WTC11 (cell line): ENCODE measurements at regions not wholly inside any gene's neighbourhood (a gene's known extent, or its start where the extent isn't known, plus 50 kb on each side); places are given as distances from the start of the nearest gene placed in this dataset.

Experiments
- ATAC-seq: fragments of 200-7000 bp; cut with Tn5 transposase; 2 replicates; pipeline ENCODE4 v1.10.0; 2021; ENCODE audit warnings: mild to moderate bottlenecking, moderate library complexity
- CTCF ChIA-PET: fragments of 300-600 bp; sonication (Branson Sonifier 250); formaldehyde crosslinking; loops from one replicate; lab custom pipeline; 2021; ENCODE audit warnings: antibody characterized with exemption; lab: Charles Lee
- POLR2A ChIA-PET: fragments of 350-600 bp; sonication (Branson Sonifier 250); formaldehyde crosslinking; loops from one replicate; lab custom pipeline; 2021; ENCODE audit warnings: antibody characterized with exemption; lab: Charles Lee
- DNase-seq: peaks from one replicate; pipeline ENCODE4 v3.0.0; 2021; ENCODE audit warnings: low spot score
- H3K27ac Mint-ChIP-seq: 2 replicates; pipeline ENCODE4 v1.8.0; 2021; ENCODE audit warnings: mixed read lengths
- H3K27me3 Mint-ChIP-seq: 2 replicates; pipeline ENCODE4 v1.8.0; 2021; ENCODE audit warnings: low read depth, mild to moderate bottlenecking, moderate library complexity, mixed read lengths
- H3K36me3 Mint-ChIP-seq: 2 replicates; pipeline ENCODE4 v1.8.0; 2021; ENCODE audit warnings: mixed read lengths
- H3K4me1 Mint-ChIP-seq: 2 replicates; pipeline ENCODE4 v1.8.0; 2022; ENCODE audit warnings: mixed read lengths
- H3K4me3 Mint-ChIP-seq: 2 replicates; pipeline ENCODE4 v1.8.0; 2021; ENCODE audit warnings: mild to moderate bottlenecking, moderate library complexity, mixed read lengths
- H3K9me3 Mint-ChIP-seq: 2 replicates; pipeline ENCODE4 v1.8.0; 2021; ENCODE audit warnings: mixed read lengths
- CREB1 ChIP-seq: sonication (generic); formaldehyde crosslinking; IDR thresholded peaks from 2 replicates; pipeline ENCODE4 v1.8.0; 2023; ENCODE audit warnings: mild to moderate bottlenecking, missing genetic modification reagents
- FOXJ3 ChIP-seq: sonication (generic); formaldehyde crosslinking; IDR thresholded peaks from 2 replicates; pipeline ENCODE4 v1.9.0; 2021; ENCODE audit warnings: missing genetic modification reagents, mild to moderate bottlenecking, borderline replicate concordance
- FOXK1 ChIP-seq: sonication (generic); formaldehyde crosslinking; IDR thresholded peaks from 2 replicates; pipeline ENCODE4 v1.8.0; 2022; ENCODE audit warnings: mild to moderate bottlenecking, moderate library complexity, missing genetic modification reagents
- HMGA2 ChIP-seq: fragments of 250-450 bp; sonication (Bioruptor Pico); IDR thresholded peaks from 2 replicates; pipeline ENCODE4 v1.4.0; 2021; ENCODE audit warnings: mild to moderate bottlenecking, moderate library complexity
- IRF2 ChIP-seq: sonication (generic); formaldehyde crosslinking; IDR thresholded peaks from 2 replicates; pipeline ENCODE4 v1.8.0; 2022; ENCODE audit warnings: low read depth, missing genetic modification reagents, borderline replicate concordance
- ZNF138 ChIP-seq: sonication (generic); formaldehyde crosslinking; conservative IDR thresholded peaks from 2 replicates; pipeline ENCODE4 v1.8.1; 2022; ENCODE audit warnings: mild to moderate bottlenecking, moderate library complexity, missing genetic modification reagents
- ZNF263 ChIP-seq: sonication (generic); formaldehyde crosslinking; IDR thresholded peaks from 2 replicates; pipeline ENCODE4 v1.8.1; 2022; ENCODE audit warnings: low read depth, mild to moderate bottlenecking, moderate library complexity, missing genetic modification reagents
- ZNF317 ChIP-seq: sonication (generic); formaldehyde crosslinking; IDR thresholded peaks from 2 replicates; pipeline ENCODE4 v1.8.1; 2023; ENCODE audit warnings: low read depth, mild to moderate bottlenecking, moderate library complexity, missing genetic modification reagents, borderline replicate concordance
- TF ChIP-seq, protein P1 (sequence below): sonication (generic); formaldehyde crosslinking; IDR thresholded peaks from 2 replicates; pipeline ENCODE4 v1.8.1; 2023; ENCODE audit warnings: mild to moderate bottlenecking, missing genetic modification reagents, moderate library complexity
- TF ChIP-seq, protein P2 (sequence below): sonication (generic); formaldehyde crosslinking; IDR thresholded peaks from 2 replicates; pipeline ENCODE4 v1.8.1; 2022; ENCODE audit warnings: low read depth, missing genetic modification reagents, borderline replicate concordance
- TF ChIP-seq, protein P3 (sequence below): fragments of 250-450 bp; sonication (Bioruptor Pico); IDR thresholded peaks from 2 replicates; pipeline ENCODE4 v2.1.2; 2022; ENCODE audit warnings: mild to moderate bottlenecking, moderate library complexity
- TF ChIP-seq, protein P4 (sequence below): sonication (generic); formaldehyde crosslinking; IDR thresholded peaks from 2 replicates; pipeline ENCODE4 v1.8.1; 2023; ENCODE audit warnings: mild to moderate bottlenecking, missing genetic modification reagents, borderline replicate concordance
- TF ChIP-seq, protein P5 (sequence below): sonication (generic); formaldehyde crosslinking; IDR thresholded peaks from 2 replicates; pipeline ENCODE4 v1.8.0; 2022; ENCODE audit warnings: mild to moderate bottlenecking, missing genetic modification reagents
- TF ChIP-seq, protein P6 (sequence below): sonication (generic); formaldehyde crosslinking; IDR thresholded peaks from 2 replicates; pipeline ENCODE4 v1.8.0; 2022; ENCODE audit warnings: mild to moderate bottlenecking, missing genetic modification reagents
- TF ChIP-seq, protein P7 (sequence below): sonication (generic); formaldehyde crosslinking; IDR thresholded peaks from 2 replicates; pipeline ENCODE4 v1.8.0; 2022; ENCODE audit warnings: mild to moderate bottlenecking, missing genetic modification reagents
- TF ChIP-seq, protein P8 (sequence below): fragments of 250-450 bp; sonication (Bioruptor Pico); IDR thresholded peaks from 2 replicates; pipeline ENCODE4 v1.9.0; 2021; ENCODE audit warnings: mild to moderate bottlenecking, borderline replicate concordance

DNA sequence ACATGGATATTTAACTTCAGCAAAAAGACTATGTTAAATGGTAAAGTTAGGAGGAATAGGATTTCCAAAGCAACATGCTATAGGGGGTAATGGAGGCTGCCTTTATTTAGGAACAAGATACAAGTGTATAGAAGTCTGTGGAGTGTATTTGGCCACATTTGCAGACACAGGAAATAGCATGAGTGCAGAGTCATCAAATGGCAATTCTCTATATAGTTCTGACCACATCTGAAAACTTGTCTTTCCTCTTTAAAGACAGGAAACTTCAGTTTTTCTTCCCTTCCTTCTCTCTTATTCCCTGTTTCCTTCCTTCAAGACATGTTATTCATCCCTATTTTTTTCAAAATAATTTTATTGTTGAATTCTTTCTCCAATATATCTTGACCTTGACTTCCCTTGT lies 119.3 kb upstream of the PITX2 start:
- Mint-ChIP-seq H3K27ac (no peak overlapping the region), H3K27me3 (no peaks in the 10 kb centered on the region), H3K9me3 (0 out of 2 replicates have a peak, but pooled peaks cover 3% of the 10 kb centered on the region), H3K4me1 (no peaks in the 10 kb centered on the region), H3K36me3 (no peaks in the 10 kb centered on the region), H3K4me3 (no peak overlapping the region)
- ATAC-seq = no peak
- TF ChIP-seq ZNF138 = no peak
- TF ChIP-seq, protein P1, sequence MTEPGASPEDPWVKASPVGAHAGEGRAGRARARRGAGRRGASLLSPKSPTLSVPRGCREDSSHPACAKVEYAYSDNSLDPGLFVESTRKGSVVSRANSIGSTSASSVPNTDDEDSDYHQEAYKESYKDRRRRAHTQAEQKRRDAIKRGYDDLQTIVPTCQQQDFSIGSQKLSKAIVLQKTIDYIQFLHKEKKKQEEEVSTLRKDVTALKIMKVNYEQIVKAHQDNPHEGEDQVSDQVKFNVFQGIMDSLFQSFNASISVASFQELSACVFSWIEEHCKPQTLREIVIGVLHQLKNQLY = no peak
- TF ChIP-seq, protein P2, sequence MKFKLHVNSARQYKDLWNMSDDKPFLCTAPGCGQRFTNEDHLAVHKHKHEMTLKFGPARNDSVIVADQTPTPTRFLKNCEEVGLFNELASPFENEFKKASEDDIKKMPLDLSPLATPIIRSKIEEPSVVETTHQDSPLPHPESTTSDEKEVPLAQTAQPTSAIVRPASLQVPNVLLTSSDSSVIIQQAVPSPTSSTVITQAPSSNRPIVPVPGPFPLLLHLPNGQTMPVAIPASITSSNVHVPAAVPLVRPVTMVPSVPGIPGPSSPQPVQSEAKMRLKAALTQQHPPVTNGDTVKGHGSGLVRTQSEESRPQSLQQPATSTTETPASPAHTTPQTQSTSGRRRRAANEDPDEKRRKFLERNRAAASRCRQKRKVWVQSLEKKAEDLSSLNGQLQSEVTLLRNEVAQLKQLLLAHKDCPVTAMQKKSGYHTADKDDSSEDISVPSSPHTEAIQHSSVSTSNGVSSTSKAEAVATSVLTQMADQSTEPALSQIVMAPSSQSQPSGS (CRISPR knock-in tag) = no peak
- no peak for TF ChIP-seq HMGA2 (CRISPR knock-in tag)
- TF ChIP-seq IRF2 (CRISPR knock-in tag) = no peak
- TF ChIP-seq CREB1 = no peak
- CTCF ChIA-PET = no interaction called here
- POLR2A ChIA-PET = no interaction called here
- DNase-seq = no peak

DNA sequence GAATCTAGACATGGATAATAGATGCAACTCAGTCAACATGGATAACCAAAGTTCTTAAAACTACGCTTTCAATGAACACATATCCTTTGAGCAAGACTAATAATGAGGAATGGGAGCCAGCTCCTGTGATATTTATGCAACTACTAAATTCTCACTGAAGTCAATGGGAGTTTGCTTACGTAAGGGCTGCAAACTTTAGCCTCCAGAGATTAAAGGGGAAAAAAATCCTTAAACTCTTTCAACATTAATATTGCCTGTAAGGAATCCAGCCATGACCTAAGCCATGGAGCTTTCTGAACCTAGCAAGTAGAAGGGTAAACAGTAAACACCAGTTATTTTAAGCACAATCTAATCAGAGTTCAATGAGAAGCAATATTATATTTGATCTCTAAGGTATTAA lies 125.2 kb upstream of the PITX2 start:
- ChIA-PET CTCF (no interaction called here), POLR2A (no interaction called here)
- H3K27me3 Mint-ChIP-seq = no peaks in the 10 kb centered on the region
- TF ChIP-seq, protein P3, sequence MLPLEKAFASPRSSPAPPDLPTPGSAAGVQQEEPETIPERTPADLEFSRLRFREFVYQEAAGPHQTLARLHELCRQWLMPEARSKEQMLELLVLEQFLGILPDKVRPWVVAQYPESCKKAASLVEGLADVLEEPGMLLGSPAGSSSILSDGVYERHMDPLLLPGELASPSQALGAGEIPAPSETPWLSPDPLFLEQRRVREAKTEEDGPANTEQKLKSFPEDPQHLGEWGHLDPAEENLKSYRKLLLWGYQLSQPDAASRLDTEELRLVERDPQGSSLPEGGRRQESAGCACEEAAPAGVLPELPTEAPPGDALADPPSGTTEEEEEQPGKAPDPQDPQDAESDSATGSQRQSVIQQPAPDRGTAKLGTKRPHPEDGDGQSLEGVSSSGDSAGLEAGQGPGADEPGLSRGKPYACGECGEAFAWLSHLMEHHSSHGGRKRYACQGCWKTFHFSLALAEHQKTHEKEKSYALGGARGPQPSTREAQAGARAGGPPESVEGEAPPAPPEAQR = no peak
- TF ChIP-seq ZNF317 (no peak), FOXJ3 (no peak), HMGA2 (CRISPR knock-in tag) (no peak), FOXK1 (CRISPR knock-in tag) (no peak), ZNF263 (CRISPR knock-in tag) (no peak)
- TF ChIP-seq, protein P4, sequence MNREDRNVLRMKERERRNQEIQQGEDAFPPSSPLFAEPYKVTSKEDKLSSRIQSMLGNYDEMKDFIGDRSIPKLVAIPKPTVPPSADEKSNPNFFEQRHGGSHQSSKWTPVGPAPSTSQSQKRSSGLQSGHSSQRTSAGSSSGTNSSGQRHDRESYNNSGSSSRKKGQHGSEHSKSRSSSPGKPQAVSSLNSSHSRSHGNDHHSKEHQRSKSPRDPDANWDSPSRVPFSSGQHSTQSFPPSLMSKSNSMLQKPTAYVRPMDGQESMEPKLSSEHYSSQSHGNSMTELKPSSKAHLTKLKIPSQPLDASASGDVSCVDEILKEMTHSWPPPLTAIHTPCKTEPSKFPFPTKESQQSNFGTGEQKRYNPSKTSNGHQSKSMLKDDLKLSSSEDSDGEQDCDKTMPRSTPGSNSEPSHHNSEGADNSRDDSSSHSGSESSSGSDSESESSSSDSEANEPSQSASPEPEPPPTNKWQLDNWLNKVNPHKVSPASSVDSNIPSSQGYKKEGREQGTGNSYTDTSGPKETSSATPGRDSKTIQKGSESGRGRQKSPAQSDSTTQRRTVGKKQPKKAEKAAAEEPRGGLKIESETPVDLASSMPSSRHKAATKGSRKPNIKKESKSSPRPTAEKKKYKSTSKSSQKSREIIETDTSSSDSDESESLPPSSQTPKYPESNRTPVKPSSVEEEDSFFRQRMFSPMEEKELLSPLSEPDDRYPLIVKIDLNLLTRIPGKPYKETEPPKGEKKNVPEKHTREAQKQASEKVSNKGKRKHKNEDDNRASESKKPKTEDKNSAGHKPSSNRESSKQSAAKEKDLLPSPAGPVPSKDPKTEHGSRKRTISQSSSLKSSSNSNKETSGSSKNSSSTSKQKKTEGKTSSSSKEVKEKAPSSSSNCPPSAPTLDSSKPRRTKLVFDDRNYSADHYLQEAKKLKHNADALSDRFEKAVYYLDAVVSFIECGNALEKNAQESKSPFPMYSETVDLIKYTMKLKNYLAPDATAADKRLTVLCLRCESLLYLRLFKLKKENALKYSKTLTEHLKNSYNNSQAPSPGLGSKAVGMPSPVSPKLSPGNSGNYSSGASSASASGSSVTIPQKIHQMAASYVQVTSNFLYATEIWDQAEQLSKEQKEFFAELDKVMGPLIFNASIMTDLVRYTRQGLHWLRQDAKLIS (CRISPR knock-in tag) = no peak
- TF ChIP-seq, protein P5, sequence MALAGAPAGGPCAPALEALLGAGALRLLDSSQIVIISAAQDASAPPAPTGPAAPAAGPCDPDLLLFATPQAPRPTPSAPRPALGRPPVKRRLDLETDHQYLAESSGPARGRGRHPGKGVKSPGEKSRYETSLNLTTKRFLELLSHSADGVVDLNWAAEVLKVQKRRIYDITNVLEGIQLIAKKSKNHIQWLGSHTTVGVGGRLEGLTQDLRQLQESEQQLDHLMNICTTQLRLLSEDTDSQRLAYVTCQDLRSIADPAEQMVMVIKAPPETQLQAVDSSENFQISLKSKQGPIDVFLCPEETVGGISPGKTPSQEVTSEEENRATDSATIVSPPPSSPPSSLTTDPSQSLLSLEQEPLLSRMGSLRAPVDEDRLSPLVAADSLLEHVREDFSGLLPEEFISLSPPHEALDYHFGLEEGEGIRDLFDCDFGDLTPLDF = no peak
- TF ChIP-seq, protein P1 = no peak
- TF ChIP-seq, protein P6, sequence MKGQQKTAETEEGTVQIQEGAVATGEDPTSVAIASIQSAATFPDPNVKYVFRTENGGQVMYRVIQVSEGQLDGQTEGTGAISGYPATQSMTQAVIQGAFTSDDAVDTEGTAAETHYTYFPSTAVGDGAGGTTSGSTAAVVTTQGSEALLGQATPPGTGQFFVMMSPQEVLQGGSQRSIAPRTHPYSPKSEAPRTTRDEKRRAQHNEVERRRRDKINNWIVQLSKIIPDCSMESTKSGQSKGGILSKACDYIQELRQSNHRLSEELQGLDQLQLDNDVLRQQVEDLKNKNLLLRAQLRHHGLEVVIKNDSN (CRISPR knock-in tag) = no peak
- TF ChIP-seq, protein P7, sequence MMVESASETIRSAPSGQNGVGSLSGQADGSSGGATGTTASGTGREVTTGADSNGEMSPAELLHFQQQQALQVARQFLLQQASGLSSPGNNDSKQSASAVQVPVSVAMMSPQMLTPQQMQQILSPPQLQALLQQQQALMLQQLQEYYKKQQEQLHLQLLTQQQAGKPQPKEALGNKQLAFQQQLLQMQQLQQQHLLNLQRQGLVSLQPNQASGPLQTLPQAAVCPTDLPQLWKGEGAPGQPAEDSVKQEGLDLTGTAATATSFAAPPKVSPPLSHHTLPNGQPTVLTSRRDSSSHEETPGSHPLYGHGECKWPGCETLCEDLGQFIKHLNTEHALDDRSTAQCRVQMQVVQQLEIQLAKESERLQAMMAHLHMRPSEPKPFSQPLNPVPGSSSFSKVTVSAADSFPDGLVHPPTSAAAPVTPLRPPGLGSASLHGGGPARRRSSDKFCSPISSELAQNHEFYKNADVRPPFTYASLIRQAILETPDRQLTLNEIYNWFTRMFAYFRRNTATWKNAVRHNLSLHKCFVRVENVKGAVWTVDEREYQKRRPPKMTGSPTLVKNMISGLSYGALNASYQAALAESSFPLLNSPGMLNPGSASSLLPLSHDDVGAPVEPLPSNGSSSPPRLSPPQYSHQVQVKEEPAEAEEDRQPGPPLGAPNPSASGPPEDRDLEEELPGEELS (CRISPR knock-in tag) = no peak
- TF ChIP-seq, protein P8, sequence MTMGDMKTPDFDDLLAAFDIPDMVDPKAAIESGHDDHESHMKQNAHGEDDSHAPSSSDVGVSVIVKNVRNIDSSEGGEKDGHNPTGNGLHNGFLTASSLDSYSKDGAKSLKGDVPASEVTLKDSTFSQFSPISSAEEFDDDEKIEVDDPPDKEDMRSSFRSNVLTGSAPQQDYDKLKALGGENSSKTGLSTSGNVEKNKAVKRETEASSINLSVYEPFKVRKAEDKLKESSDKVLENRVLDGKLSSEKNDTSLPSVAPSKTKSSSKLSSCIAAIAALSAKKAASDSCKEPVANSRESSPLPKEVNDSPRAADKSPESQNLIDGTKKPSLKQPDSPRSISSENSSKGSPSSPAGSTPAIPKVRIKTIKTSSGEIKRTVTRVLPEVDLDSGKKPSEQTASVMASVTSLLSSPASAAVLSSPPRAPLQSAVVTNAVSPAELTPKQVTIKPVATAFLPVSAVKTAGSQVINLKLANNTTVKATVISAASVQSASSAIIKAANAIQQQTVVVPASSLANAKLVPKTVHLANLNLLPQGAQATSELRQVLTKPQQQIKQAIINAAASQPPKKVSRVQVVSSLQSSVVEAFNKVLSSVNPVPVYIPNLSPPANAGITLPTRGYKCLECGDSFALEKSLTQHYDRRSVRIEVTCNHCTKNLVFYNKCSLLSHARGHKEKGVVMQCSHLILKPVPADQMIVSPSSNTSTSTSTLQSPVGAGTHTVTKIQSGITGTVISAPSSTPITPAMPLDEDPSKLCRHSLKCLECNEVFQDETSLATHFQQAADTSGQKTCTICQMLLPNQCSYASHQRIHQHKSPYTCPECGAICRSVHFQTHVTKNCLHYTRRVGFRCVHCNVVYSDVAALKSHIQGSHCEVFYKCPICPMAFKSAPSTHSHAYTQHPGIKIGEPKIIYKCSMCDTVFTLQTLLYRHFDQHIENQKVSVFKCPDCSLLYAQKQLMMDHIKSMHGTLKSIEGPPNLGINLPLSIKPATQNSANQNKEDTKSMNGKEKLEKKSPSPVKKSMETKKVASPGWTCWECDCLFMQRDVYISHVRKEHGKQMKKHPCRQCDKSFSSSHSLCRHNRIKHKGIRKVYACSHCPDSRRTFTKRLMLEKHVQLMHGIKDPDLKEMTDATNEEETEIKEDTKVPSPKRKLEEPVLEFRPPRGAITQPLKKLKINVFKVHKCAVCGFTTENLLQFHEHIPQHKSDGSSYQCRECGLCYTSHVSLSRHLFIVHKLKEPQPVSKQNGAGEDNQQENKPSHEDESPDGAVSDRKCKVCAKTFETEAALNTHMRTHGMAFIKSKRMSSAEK (CRISPR knock-in tag) = no peak
- no peak for ATAC-seq
- H3K36me3 Mint-ChIP-seq = no peaks in the 10 kb centered on the region
- no peak for DNase-seq
- H3K27ac Mint-ChIP-seq = no peak overlapping the region
- no peak overlapping the region for H3K4me3 Mint-ChIP-seq
- H3K4me1 Mint-ChIP-seq = no peaks in the 10 kb centered on the region
- no peaks in the 10 kb centered on the region for H3K9me3 Mint-ChIP-seq
